ENCODE measurements at regions not wholly inside any gene's neighbourhood (a gene's known extent, or its start where the extent isn't known, plus 50 kb on each side); places are given as distances from the start of the nearest gene placed in this dataset.
A peak's percentile ranks its signal among the peaks of the same experiment; 100 is the strongest.

DNA sequence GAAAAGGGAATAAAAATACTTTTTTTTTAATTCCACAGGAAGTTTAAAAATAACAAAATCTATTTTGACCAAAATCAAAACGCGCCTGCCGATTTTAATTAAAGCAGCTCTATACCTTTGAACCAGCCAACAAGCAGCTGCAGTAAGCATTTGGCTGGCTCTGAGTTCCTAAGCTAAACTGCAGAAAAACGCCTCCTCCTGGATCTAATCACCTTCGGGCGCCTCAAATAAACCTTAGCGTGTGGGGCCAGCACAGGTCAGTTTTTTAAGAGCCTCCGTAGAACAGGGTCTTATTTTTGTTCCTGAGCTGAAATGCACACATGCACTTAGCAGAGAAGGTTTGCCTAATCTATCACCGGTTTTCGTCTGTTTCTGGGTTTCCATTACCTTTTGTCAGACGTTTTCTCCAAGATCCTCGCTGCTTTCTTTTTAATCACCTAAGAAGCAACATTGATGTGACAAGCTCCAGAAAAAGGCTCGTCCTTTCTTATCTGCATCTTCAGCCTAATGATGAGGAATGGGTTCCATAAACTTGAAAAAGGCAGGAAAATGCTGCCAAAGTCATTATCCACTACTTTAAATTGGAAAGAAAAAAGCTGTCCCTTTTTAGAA is 64.7 kb upstream of the HNRNPA3 start:
- DNase-seq, result no peak

DNA sequence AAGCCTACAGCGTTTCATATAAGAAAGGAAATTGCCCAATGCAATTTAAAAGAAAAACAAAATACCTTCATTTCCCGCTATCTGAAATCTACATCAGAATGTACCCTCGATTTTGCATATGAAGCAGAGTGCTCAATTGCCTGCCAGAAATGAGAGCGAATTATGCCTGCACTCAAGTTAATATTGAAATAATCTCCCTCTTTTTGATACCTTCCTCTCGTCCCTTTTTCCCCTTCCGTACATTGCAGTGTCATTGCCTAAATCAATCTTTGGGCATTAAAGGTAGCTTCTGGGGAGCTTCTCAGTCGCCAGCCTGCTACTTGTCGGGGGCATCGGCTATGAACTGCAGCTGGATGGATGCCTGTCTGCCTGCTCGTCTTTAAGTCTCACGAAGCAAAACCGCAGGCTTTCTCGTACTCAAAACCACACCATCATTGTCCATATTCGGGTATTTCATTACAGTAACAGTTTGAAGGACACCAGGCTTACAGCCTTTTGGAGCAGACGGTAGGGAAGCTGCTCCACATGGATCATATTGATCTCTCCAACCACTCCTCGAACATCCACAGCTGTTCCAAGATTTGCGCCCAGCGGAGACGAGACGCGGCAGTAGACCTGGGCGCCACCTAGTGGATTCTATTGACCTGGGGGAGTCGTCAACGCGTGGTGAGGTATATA is 64.0 kb upstream of the HNRNPA3 start:
- peak; percentile 78 for DNase-seq

DNA sequence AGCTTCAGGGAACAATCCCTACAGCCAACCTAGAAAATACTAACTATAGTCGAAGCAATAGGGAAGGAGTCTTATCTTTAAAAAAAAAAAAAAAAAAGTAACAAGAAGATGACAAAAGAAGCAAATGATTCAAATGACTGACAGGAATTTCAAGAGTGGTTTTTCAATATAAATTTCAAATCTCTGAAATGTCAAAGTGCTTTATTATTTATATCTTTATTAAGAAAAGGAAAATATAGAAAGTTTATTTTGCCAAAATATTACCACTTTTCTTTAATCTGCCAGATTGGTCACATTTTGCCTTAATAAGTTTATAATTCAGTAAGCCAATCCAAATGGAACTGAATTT is 63.5 kb upstream of the HNRNPA3 start:
- DNase-seq, result no peak

DNA sequence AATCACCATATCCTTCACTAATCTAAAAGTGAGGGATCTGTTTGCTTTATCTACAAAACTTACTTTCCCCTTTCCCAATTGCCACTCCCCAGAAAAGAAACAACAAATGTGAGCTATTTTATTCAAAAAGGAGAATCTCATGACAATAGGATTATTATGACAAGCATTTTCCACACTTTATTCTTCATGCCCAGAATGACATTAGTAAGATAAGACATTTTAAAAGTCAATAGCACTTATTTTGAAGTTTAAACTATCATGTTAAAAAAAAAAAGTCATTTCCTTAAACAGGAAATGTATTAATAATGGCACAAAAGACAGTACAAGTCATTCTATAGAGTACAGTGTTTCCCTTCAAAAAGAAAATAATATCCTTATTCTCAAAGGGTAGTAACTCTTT is 58.8 kb upstream of the HNRNPA3 start:
- no peak for DNase-seq

DNA sequence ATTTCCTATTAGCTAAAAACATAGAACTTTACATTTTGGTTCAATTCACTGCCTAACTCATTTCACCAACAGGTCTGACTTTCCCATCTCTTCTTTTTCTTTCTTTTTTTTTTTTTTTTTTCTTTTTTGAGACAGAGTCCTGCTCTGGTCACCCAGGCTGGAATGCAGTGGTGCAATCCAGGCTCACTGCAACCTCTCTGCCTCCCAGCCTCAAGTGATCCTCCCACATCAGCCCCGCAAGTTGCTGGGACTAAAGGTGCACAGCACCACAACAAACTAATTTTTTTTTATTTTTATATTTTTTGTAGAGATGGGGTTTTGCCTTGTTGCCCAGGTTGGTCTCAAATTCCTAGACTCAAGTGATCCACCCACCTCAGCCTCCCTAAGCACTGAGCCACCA is 57.8 kb upstream of the HNRNPA3 start:
- DNase-seq, result no peak

DNA sequence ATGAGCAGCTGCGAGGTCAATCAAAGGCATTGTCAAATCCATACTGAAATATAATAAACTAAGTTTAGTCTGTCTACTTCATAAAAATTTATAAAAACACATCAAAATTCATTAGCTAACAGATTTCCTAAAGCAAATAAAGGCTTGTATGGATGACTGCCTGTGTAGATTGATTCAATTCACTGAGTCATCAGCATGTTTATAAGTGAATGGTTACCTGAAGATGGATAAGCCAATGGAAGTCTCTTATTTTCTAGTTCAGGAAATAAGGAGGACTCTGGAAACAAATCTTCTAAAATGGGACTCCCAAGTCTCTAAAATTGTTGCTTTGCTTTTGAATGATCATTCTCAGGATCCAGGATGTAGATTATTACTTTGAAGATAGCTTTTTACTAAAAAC is 57.0 kb upstream of the HNRNPA3 start:
- no peak for DNase-seq

DNA sequence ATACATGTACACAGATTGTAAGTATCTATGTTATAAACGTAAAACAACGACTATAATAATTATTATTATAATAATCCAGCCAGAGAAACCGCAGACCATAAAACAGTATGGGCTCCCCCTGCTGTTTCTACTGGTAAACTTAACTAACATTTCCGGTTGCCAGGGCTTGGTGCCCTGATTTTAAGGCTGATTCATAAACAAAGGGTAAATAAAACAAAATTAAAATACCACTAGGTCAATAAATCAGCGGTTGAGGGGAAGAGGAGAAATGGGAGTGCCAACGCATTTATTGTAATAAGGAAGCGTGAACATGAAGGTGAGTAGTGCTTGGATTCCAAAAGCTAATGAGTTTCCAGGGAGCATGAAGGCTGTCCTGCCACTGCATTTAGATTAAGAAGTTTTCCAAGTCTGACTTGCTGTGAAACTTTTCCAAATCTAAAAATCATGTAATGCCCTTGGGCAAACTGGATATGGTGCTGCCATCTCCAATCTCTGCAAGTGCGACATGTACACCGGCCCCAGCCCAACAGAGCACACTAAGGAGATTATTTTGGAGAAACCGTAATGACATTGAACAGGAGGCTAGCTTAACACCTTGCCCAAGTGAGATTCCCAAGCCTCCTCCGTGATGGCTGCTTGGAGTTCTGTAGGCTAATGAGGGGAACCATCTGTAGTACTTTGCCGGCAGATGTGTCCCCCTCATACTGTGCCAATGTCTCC is 50.7 kb upstream of the HNRNPA3 start:
- DNase-seq, result peak; percentile 35
